Uterus (tissue), 3 donors: ENCODE measurements at regions not wholly inside any gene's neighbourhood (a gene's known extent, or its start where the extent isn't known, plus 50 kb on each side); places are given as distances from the start of the nearest gene placed in this dataset. TPM values are rescaled to one million over a fixed set of nuclear protein-coding genes. Genes with fewer than 3 reads are reported as not detected.
"Not testable (repeated sequence)": the region's sequence is repeated elsewhere in the genome, so short reads cannot be mapped to it uniquely, and the experiment has no call there.

Source experiments
- DNase-seq, 2 donors: peaks; one replicate each; pipeline ENCODE4 v3.0.0-alpha.2; 2019 to 2020
- H3K27ac ChIP-seq, 2 donors: fragments of 200-600 bp; sonication (generic); 1 replicate in 1 of 2; 2 replicates in 1 of 2; pipeline ENCODE4 v1.5.1; 2016 to 2018
- H3K27me3 ChIP-seq, 2 donors: fragments of 200-600 bp; sonication (generic); one replicate each; pipeline ENCODE4 v1.5.1; 2018 to 2019; ENCODE audit warnings: control low read depth in 1 of 2
- H3K36me3 ChIP-seq, 2 donors: fragments of 200-600 bp; sonication (generic); one replicate each; pipeline ENCODE4 v1.5.1; 2019; ENCODE audit warnings: control low read depth in 1 of 2
- H3K4me1 ChIP-seq, 2 donors: fragments of 200-600 bp; sonication (generic); one replicate each; pipeline ENCODE4 v1.5.1; 2018 to 2019; ENCODE audit warnings: control low read depth in 1 of 2
- H3K4me3 ChIP-seq, 2 donors: fragments of 200-600 bp; sonication (generic); 1 replicate in 1 of 2; 2 replicates in 1 of 2; pipeline ENCODE4 v1.5.1; 2018 to 2019; ENCODE audit warnings: mild to moderate bottlenecking in 1 of 2
- H3K9me3 ChIP-seq, 2 donors: fragments of 200-600 bp; sonication (generic); one replicate each; pipeline ENCODE4 v1.5.1; 2019; ENCODE audit warnings: control low read depth in 1 of 2
- CTCF ChIP-seq, 4 experiments: fragments of 200-600 bp in 2 of 4; fragments of 450-650 bp in 2 of 4; sonication (generic) in 2 of 4; IDR thresholded peaks; one replicate each; pipeline ENCODE4 v1.5.1; 2016 to 2019; ENCODE audit warnings: antibody characterized with exemption in 4 of 4, mild to moderate bottlenecking in 2 of 4, moderate library complexity in 1 of 4
- POLR2A ChIP-seq, 2 donors: fragments of 450-650 bp; IDR thresholded peaks; one replicate each; pipeline ENCODE4 v1.6.1; 2016; ENCODE audit warnings: antibody characterized with exemption in 2 of 2, mild to moderate bottlenecking in 1 of 2, moderate library complexity in 1 of 2
- intact Hi-C: fragments of 100-400 bp; cut with DNase I; formaldehyde crosslinking; loops from one replicate; pipeline ENCODE4 v1.15.1; 2023; ENCODE audit warnings: low total_unique reads
- small RNA-seq: library from RNA; depleted of rRNA; stranded (forward); fragments of <200 nt; gene quantifications from one replicate; pipeline ENCODE3, GENCODE V24; 2016
- donor health status: DM: yes; HTN: yes; CAD: no.

- H3K4me3 ChIP-seq = no peak overlapping the region
- no peak for TF ChIP-seq POLR2A (IDR thresholded peaks at IDR 0.05)
- TF ChIP-seq CTCF (IDR thresholded peaks at IDR 0.05) = no peak
- no peaks in the 10 kb centered on the region for H3K36me3 ChIP-seq
- H3K9me3 ChIP-seq = no peaks in the 10 kb centered on the region
- no peaks in the 10 kb centered on the region for H3K4me1 ChIP-seq
- no peak for DNase-seq
- H3K27ac ChIP-seq = no peak overlapping the region
- intact Hi-C loops = no loop called here
- no peaks in the 10 kb centered on the region for H3K27me3 ChIP-seq
Measured at GRCh38 chr17:20944014-20944865, 98.6 kb downstream of the USP22 start.

- H3K27me3 ChIP-seq, intact Hi-C loops, H3K4me1 ChIP-seq, DNase-seq, H3K4me3 ChIP-seq, H3K27ac ChIP-seq, H3K36me3 ChIP-seq, H3K9me3 ChIP-seq: not testable (repeated sequence)
Measured at GRCh38 chr17:20947708-20948107, 95.1 kb downstream of the USP22 start.

- Histone ChIP-seq H3K9me3 (no peaks in the 10 kb centered on the region), H3K27ac (no peak overlapping the region), H3K4me1 (no peaks in the 10 kb centered on the region), H3K27me3 (no peaks in the 10 kb centered on the region), H3K4me3 (no peak overlapping the region), H3K36me3 (no peaks in the 10 kb centered on the region)
- intact Hi-C loops = no loop called here
- no peak for DNase-seq
- TF ChIP-seq POLR2A (IDR thresholded peaks at IDR 0.05) (no peak), CTCF (IDR thresholded peaks at IDR 0.05) (no peak)
Measured at GRCh38 chr17:20948984-20949777, 93.6 kb downstream of the USP22 start.

Small RNAs in the stretch of these regions (small RNA-seq; reads per million reads assigned to genes)
- gene AC087499.6 (not detected), gene RNU6-1178P (not detected)
